Lower lobe of right lung (tissue), 2 donors: ENCODE measurements at regions not wholly inside any gene's neighbourhood (a gene's known extent, or its start where the extent isn't known, plus 50 kb on each side); places are given as distances from the start of the nearest gene placed in this dataset.

Source experiments
- ATAC-seq, 2 donors: fragments of 200-7000 bp; cut with Tn5 transposase; one replicate each; pipeline ENCODE4 v1.9.1; 2020 to 2022; ENCODE audit warnings: mild to moderate bottlenecking in 2 of 2, moderate library complexity in 2 of 2
- DNase-seq: peaks from one replicate; pipeline ENCODE4 v3.0.0-alpha.2; 2020
- H3K27ac ChIP-seq: fragments of 200-600 bp; one replicate; pipeline ENCODE4 v1.8.0; 2022
- H3K27me3 ChIP-seq: fragments of 200-600 bp; one replicate; pipeline ENCODE4 v1.8.0; 2022; ENCODE audit warnings: low read depth
- H3K36me3 ChIP-seq: fragments of 200-600 bp; one replicate; pipeline ENCODE4 v1.8.0; 2022; ENCODE audit warnings: mild to moderate bottlenecking
- H3K4me1 ChIP-seq: fragments of 200-600 bp; one replicate; pipeline ENCODE4 v1.8.0; 2022
- H3K4me3 ChIP-seq: fragments of 200-600 bp; one replicate; pipeline ENCODE4 v1.8.0; 2022; ENCODE audit warnings: mild to moderate bottlenecking
- H3K9me3 ChIP-seq: fragments of 200-600 bp; one replicate; pipeline ENCODE4 v1.8.0; 2022
- intact Hi-C: fragments of 100-400 bp; cut with DNase I; formaldehyde crosslinking; loops from one replicate; pipeline ENCODE4 v1.11.0; 2022
- TF ChIP-seq, protein P1 (sequence below): fragments of 200-600 bp; IDR thresholded peaks from one replicate; pipeline ENCODE4 v1.8.0; 2022; ENCODE audit warnings: antibody characterized with exemption, mild to moderate bottlenecking
- donor health status: DM: no; HTN: yes; CAD: no; lungs with severe emphysema.

DNA sequence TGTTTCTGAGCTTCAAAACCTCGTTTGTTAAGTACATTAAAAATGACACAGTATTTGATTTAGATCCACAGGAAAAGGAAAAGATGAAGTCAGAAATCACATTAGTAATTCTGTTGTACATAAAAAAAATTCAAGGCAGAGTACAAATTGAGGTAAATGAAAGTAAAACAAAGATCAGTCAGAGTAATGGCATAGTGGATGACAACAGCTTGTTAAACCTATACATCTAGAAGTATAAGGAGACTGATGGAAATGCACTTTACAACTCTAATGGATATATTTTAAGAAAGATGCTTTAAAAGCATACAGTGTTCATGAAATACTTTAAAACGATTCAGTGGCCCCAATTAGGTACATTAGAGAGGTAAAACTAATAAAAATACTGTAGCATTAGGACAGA, 631.3 kb upstream of the SEMA6A start:
- intact Hi-C loops = no loop called here
- no peak overlapping the region for H3K4me3 ChIP-seq
- ATAC-seq = no peak
- H3K36me3 ChIP-seq = no peaks in the 10 kb centered on the region
- H3K4me1 ChIP-seq = no peaks in the 10 kb centered on the region
- TF ChIP-seq, protein P1, sequence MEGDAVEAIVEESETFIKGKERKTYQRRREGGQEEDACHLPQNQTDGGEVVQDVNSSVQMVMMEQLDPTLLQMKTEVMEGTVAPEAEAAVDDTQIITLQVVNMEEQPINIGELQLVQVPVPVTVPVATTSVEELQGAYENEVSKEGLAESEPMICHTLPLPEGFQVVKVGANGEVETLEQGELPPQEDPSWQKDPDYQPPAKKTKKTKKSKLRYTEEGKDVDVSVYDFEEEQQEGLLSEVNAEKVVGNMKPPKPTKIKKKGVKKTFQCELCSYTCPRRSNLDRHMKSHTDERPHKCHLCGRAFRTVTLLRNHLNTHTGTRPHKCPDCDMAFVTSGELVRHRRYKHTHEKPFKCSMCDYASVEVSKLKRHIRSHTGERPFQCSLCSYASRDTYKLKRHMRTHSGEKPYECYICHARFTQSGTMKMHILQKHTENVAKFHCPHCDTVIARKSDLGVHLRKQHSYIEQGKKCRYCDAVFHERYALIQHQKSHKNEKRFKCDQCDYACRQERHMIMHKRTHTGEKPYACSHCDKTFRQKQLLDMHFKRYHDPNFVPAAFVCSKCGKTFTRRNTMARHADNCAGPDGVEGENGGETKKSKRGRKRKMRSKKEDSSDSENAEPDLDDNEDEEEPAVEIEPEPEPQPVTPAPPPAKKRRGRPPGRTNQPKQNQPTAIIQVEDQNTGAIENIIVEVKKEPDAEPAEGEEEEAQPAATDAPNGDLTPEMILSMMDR = no peak
- DNase-seq = no peak
- no peak overlapping the region for H3K27ac ChIP-seq
- no peaks in the 10 kb centered on the region for H3K27me3 ChIP-seq
- H3K9me3 ChIP-seq = no peaks in the 10 kb centered on the region

GRCh38 chr5:117204926-117205869, 630.6 kb upstream of the SEMA6A start:
- TF ChIP-seq, protein P1 = no peak
- intact Hi-C loops = no loop called here
- DNase-seq (no peak), ATAC-seq (peak in 1 of 2 donors; percentile 28)
- no peaks in the 10 kb centered on the region for H3K9me3 ChIP-seq
- H3K4me3 ChIP-seq = no peak overlapping the region
- no peaks in the 10 kb centered on the region for H3K27me3 ChIP-seq
- no peaks in the 10 kb centered on the region for H3K36me3 ChIP-seq
- no peaks in the 10 kb centered on the region for H3K4me1 ChIP-seq
- H3K27ac ChIP-seq = no peak overlapping the region

- intact Hi-C loops = no loop called here
- no peaks in the 10 kb centered on the region for H3K4me1 ChIP-seq
- no peaks in the 10 kb centered on the region for H3K36me3 ChIP-seq
- H3K27ac ChIP-seq = no peak overlapping the region
- TF ChIP-seq, protein P1 = no peak
- H3K9me3 ChIP-seq = no peaks in the 10 kb centered on the region
- no peaks in the 10 kb centered on the region for H3K27me3 ChIP-seq
- no peak overlapping the region for H3K4me3 ChIP-seq
- no peak for DNase-seq
- no peak for ATAC-seq
Measured at GRCh38 chr5:117204404-117204803, 629.8 kb upstream of the SEMA6A start.

GRCh38 chr5:117203584-117203983, 629.0 kb upstream of the SEMA6A start:
- Histone ChIP-seq H3K27me3 (no peaks in the 10 kb centered on the region), H3K4me1 (no peaks in the 10 kb centered on the region), H3K36me3 (no peaks in the 10 kb centered on the region), H3K4me3 (no peak overlapping the region), H3K27ac (no peak overlapping the region), H3K9me3 (no peaks in the 10 kb centered on the region)
- ATAC-seq (no peak), DNase-seq (no peak)
- intact Hi-C loops = no loop called here
- TF ChIP-seq, protein P1 = no peak

DNA sequence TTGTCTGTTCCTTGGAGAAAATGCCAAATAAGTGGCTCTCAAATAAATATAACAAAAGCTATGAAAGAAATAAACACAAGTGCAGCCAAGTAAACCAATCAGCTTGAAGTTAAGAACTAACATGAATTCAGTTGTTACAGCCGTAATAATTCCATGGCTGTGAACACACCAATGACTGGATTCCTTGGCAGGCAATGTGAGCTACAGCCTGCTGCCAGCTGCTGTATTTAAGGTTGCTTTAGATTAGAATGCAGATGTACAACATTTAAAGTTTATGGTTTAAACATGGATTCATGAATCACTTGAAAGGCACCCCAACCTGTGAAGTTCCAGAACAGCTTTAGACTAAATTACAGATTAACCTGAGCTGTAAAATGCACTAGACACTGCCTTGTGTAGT, 626.4 kb upstream of the SEMA6A start:
- no peak for ATAC-seq

More for the DNA sequence above, 626.4 kb upstream of the SEMA6A start:
- Histone ChIP-seq H3K4me3 (no peak overlapping the region), H3K27me3 (no peaks in the 10 kb centered on the region), H3K9me3 (no peaks in the 10 kb centered on the region), H3K27ac (no peak overlapping the region), H3K36me3 (no peaks in the 10 kb centered on the region), H3K4me1 (no peaks in the 10 kb centered on the region)
- intact Hi-C loops = no loop called here
- TF ChIP-seq, protein P1 = no peak
- no peak for DNase-seq
